H9 (cell line): ENCODE measurements at regions not wholly inside any gene's neighbourhood (a gene's known extent, or its start where the extent isn't known, plus 50 kb on each side); places are given as distances from the start of the nearest gene placed in this dataset.

Experiments used
- DNase-seq: peaks from one replicate; pipeline ENCODE4 v3.0.0-alpha.2; 2017
- H2AFZ ChIP-seq: one replicate; pipeline ENCODE4 v1.6.1; 2013; ENCODE audit warnings: mild to moderate bottlenecking, low read length, control low read depth, moderate library complexity
- H2AK5ac ChIP-seq: 2 replicates; pipeline ENCODE4 v1.6.1; 2013; ENCODE audit warnings: low read length, control low read depth, mixed read lengths; ENCODE audit not compliant: insufficient read length
- H2BK120ac ChIP-seq: one replicate; pipeline ENCODE4 v1.6.1; 2013; ENCODE audit warnings: low read depth, mild to moderate bottlenecking, low read length, control low read depth, inconsistent platforms; ENCODE audit not compliant: poor library complexity, severe bottlenecking
- H2BK12ac ChIP-seq: 2 replicates; pipeline ENCODE4 v1.6.1; 2013; ENCODE audit warnings: low read length, control low read depth, mixed read lengths, low read depth; ENCODE audit not compliant: insufficient read length
- H2BK15ac ChIP-seq: 2 replicates; pipeline ENCODE4 v1.6.1; 2013; ENCODE audit warnings: low read depth, low read length, control low read depth
- H2BK20ac ChIP-seq: one replicate; pipeline ENCODE4 v1.6.1; 2013; ENCODE audit warnings: low read depth, mild to moderate bottlenecking, low read length, control low read depth, inconsistent platforms; ENCODE audit not compliant: poor library complexity, severe bottlenecking
- H2BK5ac ChIP-seq: 2 replicates; pipeline ENCODE4 v1.6.1; 2013; ENCODE audit warnings: low read length, control low read depth, mixed read lengths; ENCODE audit not compliant: insufficient read length
- H3K14ac ChIP-seq: 2 replicates; pipeline ENCODE4 v1.6.1; 2013; ENCODE audit warnings: low read length, control low read depth; ENCODE audit not compliant: insufficient read depth
- H3K18ac ChIP-seq: 2 replicates; pipeline ENCODE4 v1.6.1; 2013; ENCODE audit warnings: low read depth, mild to moderate bottlenecking, mixed read lengths, low read length, control low read depth; ENCODE audit not compliant: insufficient read length
- H3K23ac ChIP-seq: 2 replicates; pipeline ENCODE4 v1.6.1; 2013; ENCODE audit warnings: low read length, control low read depth, mixed read lengths, low read depth; ENCODE audit not compliant: insufficient read length
- H3K23me2 ChIP-seq: 2 replicates; pipeline ENCODE4 v1.6.1; 2013; ENCODE audit warnings: low read depth, mild to moderate bottlenecking, mixed read lengths, low read length, control low read depth; ENCODE audit not compliant: insufficient read length, poor library complexity, severe bottlenecking
- H3K27ac ChIP-seq: 2 replicates; pipeline ENCODE4 v1.5.1; 2013; ENCODE audit warnings: low read length, control low read depth, mixed read lengths, low read depth; ENCODE audit not compliant: insufficient read length
- H3K27me3 ChIP-seq: 2 replicates; pipeline ENCODE4 v1.6.1; 2013; ENCODE audit warnings: low read length, control low read depth, inconsistent platforms; ENCODE audit not compliant: insufficient read depth
- H3K4ac ChIP-seq: 2 replicates; pipeline ENCODE4 v1.6.1; 2013; ENCODE audit warnings: low read depth, mild to moderate bottlenecking, control low read depth, inconsistent platforms, low read length, moderate library complexity
- H3K4me1 ChIP-seq: 2 replicates; pipeline ENCODE4 v1.6.1; 2013; ENCODE audit warnings: low read length, control low read depth, inconsistent platforms; ENCODE audit not compliant: insufficient read depth
- H3K4me2 ChIP-seq: 2 replicates; pipeline ENCODE4 v1.6.1; 2013; ENCODE audit warnings: low read length, control low read depth, mixed read lengths; ENCODE audit not compliant: insufficient read length, insufficient read depth
- H3K56ac ChIP-seq: 2 replicates; pipeline ENCODE4 v1.6.1; 2013; ENCODE audit warnings: low read depth, mild to moderate bottlenecking, mixed read lengths, low read length, control low read depth; ENCODE audit not compliant: insufficient read length
- H3K79me1 ChIP-seq: 2 replicates; pipeline ENCODE4 v1.6.1; 2013; ENCODE audit warnings: low read depth, mild to moderate bottlenecking, moderate library complexity, low read length, control low read depth, inconsistent platforms; ENCODE audit not compliant: insufficient read depth, poor library complexity, severe bottlenecking
- H3K79me2 ChIP-seq: 2 replicates; pipeline ENCODE4 v1.6.1; 2013; ENCODE audit warnings: low read length, control low read depth, inconsistent platforms; ENCODE audit not compliant: insufficient read depth
- H3K9ac ChIP-seq: 2 replicates; pipeline ENCODE4 v1.6.1; 2013; ENCODE audit warnings: low read length, control low read depth, mixed read lengths; ENCODE audit not compliant: insufficient read length; ENCODE audit errors: extremely low read depth
- H3K9me3 ChIP-seq: one replicate; pipeline ENCODE4 v1.6.1; 2013; ENCODE audit warnings: low read depth, low read length, inconsistent platforms; ENCODE audit not compliant: control insufficient read depth
- H3T11ph ChIP-seq: one replicate; pipeline ENCODE4 v1.6.1; 2013; ENCODE audit warnings: mild to moderate bottlenecking, low read length, control low read depth, inconsistent platforms
- H4K20me1 ChIP-seq: one replicate; pipeline ENCODE4 v1.6.1; 2013; ENCODE audit not compliant: control insufficient read depth, insufficient read length, insufficient read depth
- H4K5ac ChIP-seq: 2 replicates; pipeline ENCODE4 v1.6.1; 2013; ENCODE audit warnings: low read depth, mild to moderate bottlenecking, mixed read lengths, low read length, control low read depth; ENCODE audit not compliant: insufficient read length
- H4K8ac ChIP-seq: replicated peaks from 2 replicates; pipeline ENCODE4 v1.6.1; 2013; ENCODE audit warnings: low read length, control low read depth, mixed read lengths, low read depth; ENCODE audit not compliant: insufficient read length
- H4K91ac ChIP-seq: 2 replicates; pipeline ENCODE4 v1.6.1; 2013; ENCODE audit warnings: low read depth, mild to moderate bottlenecking, moderate library complexity, mixed read lengths, low read length, control low read depth; ENCODE audit not compliant: insufficient read length
- H3K27ac Mint-ChIP-seq, 3 experiments: 2 replicates in 2 of 3; 3 replicates in 1 of 3; pipeline ENCODE4 v1.8.0; 2020 to 2021; ENCODE audit warnings: mixed read lengths in 3 of 3, mild to moderate bottlenecking in 1 of 3, moderate library complexity in 1 of 3
- H3K27me3 Mint-ChIP-seq: 2 replicates; pipeline ENCODE4 v1.8.0; 2021; ENCODE audit warnings: low read depth, mild to moderate bottlenecking, moderate library complexity, mixed read lengths
- H3K36me3 Mint-ChIP-seq, 3 experiments: 2 replicates in 2 of 3; 3 replicates in 1 of 3; pipeline ENCODE4 v1.8.0; 2020 to 2021; ENCODE audit warnings: low read depth in 3 of 3, mixed read lengths in 3 of 3; ENCODE audit not compliant: insufficient read depth in 1 of 3
- H3K4me1 Mint-ChIP-seq, 2 experiments: 2 replicates each; pipeline ENCODE4 v1.8.0; 2020; ENCODE audit warnings: mixed read lengths in 2 of 2
- H3K4me3 Mint-ChIP-seq, 2 experiments: 2 replicates in 1 of 2; 3 replicates in 1 of 2; pipeline ENCODE4 v1.8.0; 2020 to 2021; ENCODE audit warnings: mild to moderate bottlenecking in 2 of 2, mixed read lengths in 2 of 2, moderate library complexity in 1 of 2
- H3K9me3 Mint-ChIP-seq, 2 experiments: 2 replicates in 1 of 2; 3 replicates in 1 of 2; pipeline ENCODE4 v1.8.0; 2020; ENCODE audit warnings: mild to moderate bottlenecking in 2 of 2, mixed read lengths in 2 of 2, moderate library complexity in 1 of 2
- CTCF ChIP-seq: fragments of 200-600 bp; sonication (generic); conservative IDR thresholded peaks from 3 replicates; pipeline ENCODE4 v1.8.0; 2021; ENCODE audit warnings: antibody characterized with exemption, mild to moderate bottlenecking
- WGBS: extraction: QIAGEN DNeasy Blood & Tissue Kit; methylation state at CpG from one replicate; pipeline ENCODE4 v1.1.7; 2013; ENCODE audit warnings: missing lambda C conversion rate, low lambda C conversion rate, mixed read lengths; ENCODE audit not compliant: insufficient read length; ENCODE audit errors: extremely low coverage; 5-methylcytosine and 5-hydroxymethylcytosine counted together

- no peaks in the 10 kb centered on the region for H3K36me3 Mint-ChIP-seq
- no peak for TF ChIP-seq CTCF
These were observed 491.3 kb upstream of the MEF2C start for GRCh38 chr5:89374144-89374784.

More at GRCh38 chr5:89374144-89374784, 491.3 kb upstream of the MEF2C start:
- H3K79me1 ChIP-seq, result no peaks in the 10 kb centered on the region
- no peaks in the 10 kb centered on the region for H3K4me1 ChIP-seq
- no peak overlapping the region for H3K14ac ChIP-seq
- H2AFZ ChIP-seq, result no peak overlapping the region
- H2BK15ac ChIP-seq, result no peak overlapping the region
- no peak overlapping the region for H3K4ac ChIP-seq
- no peak overlapping the region for H3K4me2 ChIP-seq
- Mint-ChIP-seq H3K4me3 (no peak overlapping the region), H3K27ac (no peak overlapping the region; a peak in 1 of 7 replicates), H3K27me3 (no peaks in the 10 kb centered on the region), H3K4me1 (no peaks in the 10 kb centered on the region), H3K9me3 (no peaks in the 10 kb centered on the region)
- no peaks in the 10 kb centered on the region for H3K79me2 ChIP-seq
- H2BK20ac ChIP-seq, result no peak overlapping the region
- H3K27ac ChIP-seq, result no peak overlapping the region
- H4K91ac ChIP-seq, result no peak overlapping the region
- no peak overlapping the region for H4K8ac ChIP-seq
- DNase-seq, result no peak
- no peaks in the 10 kb centered on the region for H3K23me2 ChIP-seq
- H3K9me3 ChIP-seq, result no peaks in the 10 kb centered on the region
- no peak overlapping the region for H2BK120ac ChIP-seq
- no peak overlapping the region for H3K9ac ChIP-seq
- WGBS, result no CpG with 5 or more reads among the region's 1 CpG
- no peak overlapping the region for H3T11ph ChIP-seq
- H4K5ac ChIP-seq, result no peak overlapping the region
- no peaks in the 10 kb centered on the region for H4K20me1 ChIP-seq
- no peak overlapping the region for H2BK12ac ChIP-seq
- H3K27me3 ChIP-seq, result no peaks in the 10 kb centered on the region
- H3K56ac ChIP-seq, result no peak overlapping the region
- H3K23ac ChIP-seq, result no peak overlapping the region
- H3K18ac ChIP-seq, result no peak overlapping the region
- no peak overlapping the region for H2BK5ac ChIP-seq
- H2AK5ac ChIP-seq, result no peak overlapping the region
